ENCODE measurements at regions not wholly inside any gene's neighbourhood (a gene's known extent, or its start where the extent isn't known, plus 50 kb on each side); places are given as distances from the start of the nearest gene placed in this dataset.

DNA sequence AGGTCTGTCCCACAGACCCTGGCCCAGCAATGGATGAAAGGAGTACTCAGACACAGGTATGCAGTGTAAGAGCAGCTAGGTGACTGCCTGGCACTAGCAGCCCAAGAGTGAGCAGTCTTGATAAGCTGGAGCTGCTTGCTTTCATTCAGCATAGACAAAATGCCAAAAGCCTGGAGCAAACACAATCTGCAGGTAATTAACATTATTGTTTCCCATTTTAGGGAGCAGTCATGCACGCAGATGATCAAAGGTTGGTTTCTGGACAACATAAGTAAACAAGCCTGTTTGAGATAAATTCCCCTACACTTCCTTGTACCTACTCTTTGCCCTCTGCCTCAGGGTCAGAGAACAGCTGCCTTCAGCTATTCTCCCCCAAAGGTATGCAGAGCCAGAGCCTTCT lies 73.7 kb upstream of the MSTN start:
- no peak for TF ChIP-seq POLR2A (IDR thresholded peaks at IDR 0.05)
- no peak for TF ChIP-seq CTCF (IDR thresholded peaks at IDR 0.05)
- TF ChIP-seq POLR2AphosphoS5 (IDR thresholded peaks at IDR 0.05), result peak in 2 of 3 donors; percentile 21 to 30

Data from transverse colon (tissue), 4 donors.